SU-DHL-6 (cell line): ENCODE measurements at regions not wholly inside any gene's neighbourhood (a gene's known extent, or its start where the extent isn't known, plus 50 kb on each side); places are given as distances from the start of the nearest gene placed in this dataset.

Source experiments
- H2AFZ ChIP-seq: fragments of 200-600 bp; sonication (generic); 2 replicates; pipeline ENCODE4 v1.6.1; 2014; ENCODE audit warnings: low read depth, mild to moderate bottlenecking, moderate library complexity, mixed read lengths, antibody characterized with exemption, low read length; ENCODE audit not compliant: severe bottlenecking
- H3F3A ChIP-seq: fragments of 200-600 bp; shearing (Covaris generic); 2 replicates; pipeline ENCODE4 v1.6.0; 2016; ENCODE audit warnings: antibody characterized with exemption, mild to moderate bottlenecking; ENCODE audit not compliant: insufficient read depth
- H3K27ac ChIP-seq: fragments of 200-600 bp; sonication (generic); 2 replicates; pipeline ENCODE4 v1.5.1; 2016; ENCODE audit warnings: low read depth, mild to moderate bottlenecking, low read length, moderate library complexity, mixed read lengths
- H3K27me3 ChIP-seq: fragments of 200-600 bp; sonication (generic), shearing (Covaris generic); 2 replicates; pipeline ENCODE4 v1.6.0; 2014; ENCODE audit warnings: mild to moderate bottlenecking, low read length
- H3K36me3 ChIP-seq: fragments of 200-600 bp; sonication (generic); 2 replicates; pipeline ENCODE4 v1.6.1; 2014; ENCODE audit warnings: mild to moderate bottlenecking, low read length, mixed read lengths
- H3K4me2 ChIP-seq: fragments of 300-600, 200-600 bp; shearing (Covaris generic), sonication (generic); 2 replicates; pipeline ENCODE4 v1.6.0; 2014; ENCODE audit warnings: low read length, low read depth, mild to moderate bottlenecking; ENCODE audit not compliant: poor library complexity, severe bottlenecking
- H3K4me3 ChIP-seq: fragments of 200-600 bp; sonication (generic); 2 replicates; pipeline ENCODE4 v1.5.1; 2014; ENCODE audit warnings: antibody characterized with exemption, low read length, mild to moderate bottlenecking, mixed read lengths; ENCODE audit not compliant: insufficient read depth, poor library complexity, severe bottlenecking
- H3K79me2 ChIP-seq: fragments of 200-600 bp; sonication (generic); 2 replicates; pipeline ENCODE4 v1.6.1; 2014; ENCODE audit warnings: mild to moderate bottlenecking, low read length, moderate library complexity; ENCODE audit not compliant: insufficient read depth
- H3K9ac ChIP-seq: fragments of 200-600 bp; sonication (generic); 2 replicates; pipeline ENCODE4 v1.7.0; 2014; ENCODE audit warnings: mild to moderate bottlenecking, low read length
- H3K9me2 ChIP-seq: fragments of 200-600 bp; sonication (generic); replicated peaks from 2 replicates; pipeline ENCODE4 v1.6.1; 2014; ENCODE audit warnings: low read length; ENCODE audit not compliant: insufficient read depth
- H3K9me3 ChIP-seq: fragments of 200-600 bp; sonication (generic); 2 replicates; pipeline ENCODE4 v1.6.1; 2014; ENCODE audit warnings: low read length, mixed read lengths; ENCODE audit not compliant: insufficient read depth
- H4K20me1 ChIP-seq: fragments of 200-600 bp; sonication (generic); 2 replicates; pipeline ENCODE4 v1.6.1; 2014; ENCODE audit warnings: low read depth, mild to moderate bottlenecking, antibody characterized with exemption, low read length, moderate library complexity, mixed read lengths
- CTCF ChIP-seq: fragments of 200-600 bp; sonication (generic); IDR thresholded peaks from one replicate; pipeline ENCODE4 v1.5.1; 2017; ENCODE audit warnings: antibody characterized with exemption, mild to moderate bottlenecking, low read length, moderate library complexity; ENCODE audit not compliant: insufficient read depth, poor library complexity, severe bottlenecking
- EZH2phosphoT487 ChIP-seq: fragments of 200-600 bp; sonication (generic), shearing (Covaris generic); conservative IDR thresholded peaks from 2 replicates; pipeline ENCODE4 v1.6.1; 2018; ENCODE audit warnings: mild to moderate bottlenecking, antibody characterized with exemption, low read length, moderate library complexity, mixed read lengths

DNA sequence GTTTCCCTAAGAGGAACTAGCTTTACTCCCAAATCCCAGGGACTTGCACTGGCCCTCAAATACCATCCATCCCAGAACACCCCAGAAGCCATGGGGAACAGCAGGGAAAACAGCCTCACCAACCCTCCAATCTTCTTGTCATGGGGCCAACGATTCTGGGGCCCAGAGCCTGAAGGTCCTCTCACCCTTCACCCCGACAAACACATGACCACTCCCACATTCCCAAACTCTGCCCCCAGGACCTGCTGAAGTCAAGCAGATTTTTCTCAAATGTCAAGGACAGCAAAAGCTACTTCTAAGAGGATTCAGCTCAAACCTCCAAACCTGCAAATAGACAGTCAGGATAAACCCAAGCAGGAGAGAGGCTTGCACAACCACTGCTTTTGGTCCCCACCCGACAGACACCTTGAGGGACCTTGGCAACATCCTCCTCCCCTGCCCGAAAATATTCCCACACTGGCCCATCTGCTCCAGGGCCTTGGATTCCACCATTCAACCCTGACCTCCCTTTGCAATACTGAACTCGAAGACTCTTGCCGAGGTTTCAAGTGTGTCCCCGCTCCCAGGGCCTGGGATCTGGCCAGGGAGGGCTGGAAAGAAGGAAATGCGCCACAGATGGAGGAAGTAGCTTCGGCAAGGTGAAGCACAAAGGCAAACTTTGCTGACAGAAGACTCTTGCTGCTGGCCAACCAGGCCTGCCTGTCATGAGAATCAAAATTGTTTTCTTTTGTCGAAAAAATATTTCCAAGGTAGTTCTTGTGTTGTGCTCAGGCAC lies 143.3 kb downstream of the ZFP36L2 start:
- Histone ChIP-seq H3K27ac (no peak overlapping the region), H3K27me3 (no peaks in the 10 kb centered on the region), H3K4me3 (no peak overlapping the region), H3K79me2 (no peaks in the 10 kb centered on the region), H3K4me2 (no peak overlapping the region), H3K9ac (no peak overlapping the region), H3K36me3 (no peaks in the 10 kb centered on the region), H3K9me3 (no peaks in the 10 kb centered on the region), H3F3A (no peaks in the 10 kb centered on the region), H3K9me2 (no peaks in the 10 kb centered on the region), H4K20me1 (no peaks in the 10 kb centered on the region), H2AFZ (no peak overlapping the region)
- TF ChIP-seq EZH2phosphoT487, result no peak
- no peak for TF ChIP-seq CTCF

DNA sequence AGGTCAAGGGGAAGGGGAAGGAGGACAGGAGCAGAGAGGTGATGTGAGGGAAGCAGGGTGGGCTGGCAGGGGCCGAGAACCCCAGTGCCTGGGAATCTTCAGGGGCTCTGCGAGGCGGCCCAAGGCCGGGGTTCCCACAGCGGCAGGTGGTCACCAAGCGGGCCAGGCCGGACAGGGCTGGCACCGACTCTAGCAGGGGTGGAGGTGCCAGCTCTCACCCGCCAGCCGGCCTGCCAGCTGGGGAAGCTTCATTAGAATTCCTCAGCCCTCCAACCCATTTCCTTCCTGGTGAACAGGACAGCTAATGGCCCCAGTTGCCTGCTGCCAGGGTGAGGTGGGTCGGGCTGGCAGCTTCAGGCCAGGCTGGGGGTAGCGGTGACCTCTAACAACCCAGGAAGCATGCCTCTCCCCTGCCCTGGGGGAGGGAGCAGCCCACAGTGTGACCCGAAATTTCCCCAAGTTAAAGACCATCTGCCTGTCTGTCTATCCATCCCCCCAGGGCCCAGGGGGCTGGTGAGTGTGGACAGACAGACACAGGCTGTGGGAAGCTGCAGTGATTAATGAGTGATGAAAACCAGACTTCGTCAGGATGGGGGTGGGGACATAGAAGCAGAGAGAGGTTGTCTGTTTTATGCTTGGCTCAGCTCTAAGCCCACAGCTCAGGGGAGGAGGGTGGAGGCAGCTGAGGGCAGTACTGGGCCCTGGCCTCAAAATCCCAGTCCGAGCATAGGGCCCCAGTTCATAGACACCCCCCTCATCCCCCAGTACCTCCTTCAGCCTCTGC lies 144.1 kb downstream of the ZFP36L2 start:
- no peaks in the 10 kb centered on the region for H3K27me3 ChIP-seq
- TF ChIP-seq EZH2phosphoT487 (no peak), CTCF (no peak)
- no peak overlapping the region for H2AFZ ChIP-seq
- no peak overlapping the region for H3K27ac ChIP-seq
- no peaks in the 10 kb centered on the region for H3K9me3 ChIP-seq
- H3F3A ChIP-seq, result no peaks in the 10 kb centered on the region
- no peaks in the 10 kb centered on the region for H4K20me1 ChIP-seq
- no peak overlapping the region for H3K4me2 ChIP-seq
- H3K79me2 ChIP-seq, result no peaks in the 10 kb centered on the region
- H3K4me3 ChIP-seq, result no peak overlapping the region
- H3K9me2 ChIP-seq, result no peaks in the 10 kb centered on the region
- H3K36me3 ChIP-seq, result no peaks in the 10 kb centered on the region
- H3K9ac ChIP-seq, result no peak overlapping the region

DNA sequence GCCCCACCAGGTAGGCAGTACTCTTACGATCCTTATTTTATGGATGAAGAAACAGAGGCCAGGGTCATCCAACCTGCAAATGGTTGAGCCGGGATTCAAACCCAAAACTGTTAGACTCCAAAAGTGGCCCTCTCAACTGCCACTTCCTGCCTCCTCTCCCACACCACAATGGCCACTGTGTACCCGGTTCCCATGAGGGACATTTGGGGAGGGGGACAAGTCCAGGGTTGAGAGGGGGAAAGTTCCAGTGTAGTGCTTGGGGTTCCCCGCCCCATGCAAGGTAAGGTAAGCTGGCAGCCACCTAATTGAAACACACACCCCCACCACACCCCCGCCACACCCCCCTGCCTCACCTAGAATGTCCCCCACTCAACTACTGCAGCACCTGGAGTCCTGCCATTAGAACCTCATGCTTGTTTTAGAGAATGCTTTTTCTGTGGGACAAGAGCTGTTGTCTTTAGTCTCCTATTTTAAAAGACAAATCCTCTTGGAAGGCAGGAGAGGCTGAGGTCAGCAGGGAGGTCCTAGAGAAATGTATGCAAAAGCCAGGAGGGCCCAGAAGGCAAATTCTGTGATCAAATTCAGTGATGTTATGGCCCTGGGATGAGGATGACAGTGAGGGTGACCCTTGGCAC lies 145.2 kb downstream of the ZFP36L2 start:
- Histone ChIP-seq H3K4me2 (no peak overlapping the region), H4K20me1 (no peaks in the 10 kb centered on the region), H3K27me3 (no peaks in the 10 kb centered on the region), H3K9me3 (no peaks in the 10 kb centered on the region), H3K9me2 (no peaks in the 10 kb centered on the region), H3K79me2 (no peaks in the 10 kb centered on the region), H3F3A (no peaks in the 10 kb centered on the region), H3K4me3 (no peak overlapping the region), H3K36me3 (no peaks in the 10 kb centered on the region), H2AFZ (no peak overlapping the region), H3K9ac (no peak overlapping the region), H3K27ac (no peak overlapping the region)
- TF ChIP-seq CTCF, result no peak
- TF ChIP-seq EZH2phosphoT487, result no peak
